Inflammatory macrophage (primary cell): ENCODE measurements at regions not wholly inside any gene's neighbourhood (a gene's known extent, or its start where the extent isn't known, plus 50 kb on each side); places are given as distances from the start of the nearest gene placed in this dataset.

Experiments used
- DNase-seq, 2 donors: peaks; one replicate each; pipeline ENCODE4 v3.0.0-alpha.2; 2020 to 2022

DNA sequence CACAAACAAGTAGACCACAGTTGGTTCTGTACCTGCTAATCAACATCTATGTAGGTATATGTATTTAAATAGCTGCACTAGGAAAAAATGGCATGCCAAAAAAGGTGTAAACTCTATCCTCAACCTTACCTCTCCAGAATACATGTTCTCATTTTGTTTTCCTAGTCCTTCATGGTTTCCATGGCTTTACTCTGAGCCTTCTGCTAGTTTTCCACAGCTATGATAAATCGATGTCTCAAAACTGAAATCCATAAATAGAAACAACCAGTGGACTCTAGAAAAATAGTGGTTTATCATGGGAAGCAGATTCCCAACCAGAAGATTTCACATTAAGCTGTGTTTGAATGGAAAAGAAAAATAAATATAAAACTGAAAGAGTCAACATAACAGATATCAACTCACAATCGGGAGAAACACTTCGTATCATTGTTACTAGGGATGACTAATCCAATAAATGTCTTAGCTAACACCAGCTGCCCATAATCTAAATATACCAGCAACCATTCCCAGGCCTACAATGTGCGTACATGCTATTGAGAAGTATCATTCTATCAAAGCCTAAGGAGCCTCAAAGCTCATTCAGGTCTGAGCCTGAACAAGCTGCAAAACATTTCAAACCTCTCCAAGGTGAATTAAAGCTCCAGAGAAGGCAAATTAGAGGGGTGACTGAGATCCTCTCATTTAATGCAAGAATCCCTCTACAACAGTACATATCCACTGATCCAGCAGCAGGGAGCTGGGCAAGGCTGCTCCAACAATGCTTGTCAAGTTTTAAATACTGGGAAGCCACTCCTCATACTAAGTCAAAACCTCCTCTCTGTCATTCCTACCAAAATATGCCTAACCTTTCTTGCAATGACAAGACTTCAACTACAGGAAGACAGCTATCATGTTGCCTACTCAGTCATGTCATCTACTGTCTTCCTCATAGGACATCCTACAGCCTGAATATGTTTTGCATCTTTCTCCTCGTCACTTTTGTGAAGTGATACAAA lies 90.2 kb downstream of the KCTD12 start:
- DNase-seq, result no peak

DNA sequence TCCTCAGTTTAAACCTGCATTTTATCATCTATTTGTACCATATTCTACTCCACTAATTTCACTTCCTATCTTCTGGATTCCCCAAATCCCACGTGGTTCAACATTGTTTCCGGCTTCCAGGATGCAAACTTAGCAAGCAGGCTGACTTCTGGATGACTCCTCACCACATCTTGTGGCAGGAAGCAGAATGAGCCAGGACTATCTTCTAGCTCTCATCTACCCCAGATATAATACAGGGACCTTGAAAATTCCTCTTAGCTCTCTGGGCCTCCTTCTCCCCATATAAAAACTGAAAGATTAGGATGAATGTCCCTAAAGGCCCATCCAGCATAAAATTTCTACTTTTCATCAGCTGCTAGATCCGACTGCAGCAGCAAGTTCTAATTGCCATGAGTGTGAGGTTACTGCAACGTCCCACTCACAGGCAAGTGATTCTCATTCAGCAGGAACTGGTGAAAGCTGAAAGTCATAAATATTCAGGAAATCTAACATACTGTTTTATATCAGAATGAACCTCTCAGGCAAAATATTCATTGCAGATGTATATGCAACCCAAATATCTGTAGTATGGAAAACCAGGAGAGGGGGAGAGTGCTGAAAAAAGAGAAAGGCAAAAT lies 93.4 kb downstream of the KCTD12 start:
- peak; percentile 55 to 89 for DNase-seq

DNA sequence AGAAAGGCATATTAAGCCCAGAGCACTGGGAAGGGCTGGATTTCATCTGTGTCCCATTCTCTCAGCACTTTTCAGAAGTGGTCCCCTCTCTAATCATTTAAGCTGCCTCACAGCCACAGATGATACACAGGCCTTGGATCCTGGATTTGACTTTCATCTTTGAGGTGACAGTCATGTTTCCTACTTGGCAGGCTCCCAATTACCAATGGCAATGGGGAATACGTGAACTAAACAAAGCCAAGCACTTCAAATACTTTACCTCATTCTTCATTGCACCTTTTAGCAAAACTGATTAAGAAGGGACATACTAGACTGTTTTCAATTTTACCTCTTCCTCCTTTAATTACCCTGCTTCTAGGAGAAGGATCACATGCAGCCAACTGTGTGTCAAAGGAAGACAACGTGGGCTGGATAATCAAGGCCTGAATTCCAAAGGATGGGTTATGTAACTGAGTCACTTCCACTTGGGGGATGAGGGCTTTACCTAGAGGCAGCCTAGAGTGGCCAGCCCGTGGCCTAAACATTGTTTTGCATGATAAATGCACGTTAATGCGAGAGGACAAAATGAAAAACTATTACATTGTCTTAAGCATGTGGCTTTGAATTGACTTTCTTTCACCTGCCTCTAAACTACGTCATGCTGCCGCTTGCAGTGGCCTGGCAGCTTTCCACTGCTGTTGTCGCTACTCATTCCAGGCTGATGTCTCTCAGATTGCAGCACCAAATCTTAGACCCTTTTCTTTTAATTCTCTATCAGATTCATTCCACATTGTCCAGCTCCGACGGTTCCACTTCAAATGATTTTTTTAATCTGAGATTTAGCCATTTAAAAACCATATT lies 95.0 kb downstream of the KCTD12 start:
- peak in 1 of 2 donors; percentile 20 for DNase-seq

DNA sequence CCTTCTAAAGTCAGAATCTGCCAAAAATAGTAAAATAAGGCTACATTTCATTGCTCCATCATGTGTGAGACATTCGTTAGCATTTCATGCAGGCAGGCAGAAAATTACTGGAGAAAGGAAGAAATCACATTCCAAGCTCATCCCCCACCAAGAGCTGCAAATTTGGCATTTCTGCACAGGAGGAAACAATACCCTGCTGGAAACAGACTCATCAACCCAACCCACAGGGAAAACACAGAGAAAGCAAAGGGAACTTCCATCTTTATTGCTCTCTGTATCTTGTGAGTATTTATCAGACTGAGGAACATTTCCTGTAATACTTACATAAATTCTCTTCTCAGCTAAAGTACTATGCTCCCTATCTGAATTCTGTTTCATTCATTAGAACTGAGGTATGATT lies 95.7 kb downstream of the KCTD12 start:
- peak in 1 of 2 donors; percentile 47 for DNase-seq

DNA sequence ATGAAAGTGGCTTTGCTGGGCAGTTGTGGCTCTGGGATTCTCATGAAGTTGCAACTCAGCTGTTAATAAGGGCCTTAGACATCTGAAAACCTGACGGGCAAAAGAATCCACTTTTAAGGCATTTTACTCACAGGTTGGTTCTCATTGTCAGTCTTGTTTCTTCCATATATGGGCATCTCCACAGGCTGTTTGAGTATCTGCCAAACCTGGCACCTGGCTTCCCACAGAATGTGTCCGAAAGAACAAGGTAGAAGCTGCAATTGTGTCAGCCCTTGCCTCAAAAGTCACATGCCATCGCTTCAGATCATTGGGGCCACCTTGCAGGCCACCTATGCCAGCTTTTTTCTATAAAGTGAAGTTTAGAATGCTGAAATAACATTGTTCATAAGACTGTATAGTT lies 102.4 kb downstream of the KCTD12 start:
- DNase-seq, result no peak

DNA sequence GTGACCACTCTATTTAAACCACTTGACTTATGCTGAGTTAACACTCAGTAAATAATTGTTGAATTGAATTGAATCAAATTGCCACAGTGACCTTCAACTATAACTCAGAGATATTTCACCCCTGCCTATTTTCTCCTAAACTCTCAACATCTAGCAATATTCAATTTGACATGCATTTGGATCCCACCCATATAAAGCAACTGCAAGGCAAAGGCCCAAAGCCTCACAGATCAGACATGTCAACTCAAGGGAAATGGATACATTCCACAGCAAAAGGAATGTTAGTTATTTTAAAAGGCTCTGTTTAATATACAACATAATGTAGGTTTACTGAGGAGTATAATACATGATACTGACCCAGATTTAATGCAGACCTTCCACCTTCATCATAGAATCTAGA lies 107.4 kb downstream of the KCTD12 start:
- no peak for DNase-seq

DNA sequence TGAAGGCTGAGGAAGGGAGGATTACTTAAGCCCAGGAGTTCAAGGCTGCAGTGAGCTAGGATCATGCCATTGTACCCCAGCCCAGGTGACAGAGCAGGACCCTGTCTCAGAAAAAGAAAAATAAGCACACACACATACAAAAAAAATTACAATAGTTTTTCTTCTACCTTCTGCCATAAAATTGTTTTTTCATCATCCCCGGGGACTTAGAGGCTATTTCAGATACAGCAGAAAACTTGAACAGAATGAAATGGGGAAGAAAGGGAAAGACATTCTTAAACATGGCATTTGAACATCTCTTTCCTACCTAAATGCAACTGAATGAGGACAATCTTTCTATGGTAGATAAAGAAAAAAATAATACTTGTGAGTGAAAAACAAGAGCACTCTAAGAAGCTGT lies 109.1 kb downstream of the KCTD12 start:
- no peak for DNase-seq

DNA sequence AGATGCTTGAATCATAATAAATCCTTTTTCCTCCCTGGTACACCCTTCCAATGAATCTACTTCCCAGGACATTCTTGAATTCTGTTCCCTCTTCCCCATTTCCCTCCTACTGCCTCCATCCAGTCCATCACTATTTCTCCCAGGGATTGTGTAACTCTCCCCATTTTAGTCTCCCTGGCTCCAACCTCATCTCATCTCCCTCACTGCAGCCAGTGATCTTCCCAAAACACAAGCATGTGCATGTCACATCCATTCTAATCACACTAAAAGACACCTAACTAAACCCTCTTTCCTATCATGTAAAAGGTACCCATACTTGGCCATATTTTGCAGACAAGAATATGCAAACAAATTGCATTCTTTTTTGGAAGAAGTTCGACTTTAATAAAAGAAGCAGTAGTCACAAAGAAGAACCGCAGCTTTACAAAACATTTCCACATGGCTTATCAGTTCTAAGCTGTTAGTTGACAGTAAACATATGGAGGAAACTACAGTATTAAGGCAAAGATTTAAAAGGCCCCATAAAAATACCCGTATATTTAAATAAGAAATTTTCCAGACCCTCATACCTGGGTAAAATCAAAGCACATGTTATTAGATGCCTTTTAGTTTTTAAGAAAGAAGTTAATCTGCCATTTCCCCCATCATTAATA lies 111.0 kb downstream of the KCTD12 start:
- DNase-seq, result no peak

DNA sequence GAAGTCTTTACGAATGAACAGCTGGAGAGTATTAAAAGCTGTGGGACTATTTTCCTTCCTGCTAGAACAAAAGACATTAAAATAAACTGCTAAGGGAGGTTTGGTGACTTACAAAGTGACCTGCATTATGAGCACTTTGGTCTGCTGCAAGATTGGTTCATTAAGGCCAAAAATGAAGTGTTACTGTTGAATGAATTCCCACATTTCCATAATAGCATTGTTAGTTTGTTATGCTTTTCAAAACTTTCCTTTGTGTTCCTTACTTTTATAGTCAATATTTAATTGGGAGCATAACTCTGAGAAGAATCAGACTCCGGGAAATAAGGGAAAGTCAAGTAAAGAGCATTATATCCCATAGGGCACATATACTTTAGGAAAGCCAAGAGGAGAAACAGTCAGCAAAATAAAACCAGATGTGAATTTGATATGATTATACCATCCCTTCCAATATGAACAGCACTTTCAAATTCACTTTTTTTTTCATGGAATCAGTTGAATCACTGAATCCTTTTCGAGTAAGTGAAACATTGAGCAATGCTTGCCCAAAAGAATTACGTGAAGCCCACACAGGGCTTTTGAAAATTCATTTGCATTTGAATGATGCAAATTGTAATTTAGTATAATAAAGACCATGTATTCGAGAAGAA lies 112.6 kb downstream of the KCTD12 start:
- no peak for DNase-seq

DNA sequence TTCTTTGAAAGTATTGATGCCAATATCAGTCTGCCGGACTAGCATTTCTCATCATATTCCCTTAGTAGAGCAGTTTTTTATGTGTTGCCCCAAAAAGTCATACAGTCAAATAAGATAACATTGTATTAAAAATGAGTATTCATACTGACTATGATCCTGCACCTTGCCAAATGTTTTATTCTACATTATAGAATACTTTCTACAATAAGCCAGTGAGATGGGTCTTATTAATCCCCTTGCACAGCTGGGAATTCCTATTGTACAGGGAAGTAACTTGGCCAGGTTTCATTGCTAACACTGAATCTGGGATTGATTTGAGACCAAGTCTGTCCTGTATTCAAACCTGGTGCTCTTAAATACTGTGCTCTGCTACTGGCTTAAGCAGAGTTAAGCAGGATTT lies 114.0 kb downstream of the KCTD12 start:
- no peak for DNase-seq

DNA sequence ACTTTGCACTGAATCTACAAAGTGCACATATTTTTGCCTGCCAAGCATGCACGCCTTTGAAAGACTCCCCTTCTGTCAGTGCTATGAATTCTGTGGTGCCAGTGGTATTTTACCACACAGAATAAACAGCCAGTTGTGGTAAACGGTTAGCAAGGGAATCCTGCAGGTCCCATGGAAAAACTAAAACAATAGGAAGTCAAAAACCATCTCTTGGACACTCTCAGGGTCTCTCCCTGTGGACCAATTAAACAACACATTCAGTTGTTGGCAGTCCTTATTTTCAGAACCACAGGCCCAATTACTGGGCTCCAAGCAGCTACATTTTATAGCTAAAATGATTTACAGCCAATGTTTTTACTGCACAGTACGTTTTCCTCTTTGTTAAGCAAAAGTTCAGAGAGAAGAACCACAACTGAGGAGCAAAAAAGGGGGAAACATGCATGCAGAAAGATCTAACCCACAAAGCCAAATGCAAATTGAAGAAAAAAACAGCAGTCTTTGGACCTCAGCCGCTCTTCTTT lies 116.9 kb downstream of the KCTD12 start:
- no peak for DNase-seq

DNA sequence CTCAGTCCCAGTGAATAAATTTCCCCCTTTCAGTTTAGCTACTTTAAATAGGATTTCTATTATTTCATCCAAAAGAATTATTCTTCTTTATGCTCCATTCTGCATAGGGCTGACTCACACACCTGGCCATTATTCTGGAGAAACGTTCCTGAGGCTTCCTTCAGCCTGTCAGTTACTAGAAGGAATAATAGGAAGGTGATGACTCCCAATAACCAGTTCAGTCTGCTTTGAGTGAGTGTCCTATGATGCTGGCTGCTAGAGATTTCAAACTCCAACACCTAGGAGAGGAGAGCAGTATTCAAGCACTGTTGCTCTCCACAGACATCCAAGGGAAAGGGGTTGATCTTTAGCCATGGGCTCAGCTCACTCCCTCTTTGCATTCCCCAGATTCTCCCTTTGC lies 117.8 kb downstream of the KCTD12 start:
- no peak for DNase-seq

DNA sequence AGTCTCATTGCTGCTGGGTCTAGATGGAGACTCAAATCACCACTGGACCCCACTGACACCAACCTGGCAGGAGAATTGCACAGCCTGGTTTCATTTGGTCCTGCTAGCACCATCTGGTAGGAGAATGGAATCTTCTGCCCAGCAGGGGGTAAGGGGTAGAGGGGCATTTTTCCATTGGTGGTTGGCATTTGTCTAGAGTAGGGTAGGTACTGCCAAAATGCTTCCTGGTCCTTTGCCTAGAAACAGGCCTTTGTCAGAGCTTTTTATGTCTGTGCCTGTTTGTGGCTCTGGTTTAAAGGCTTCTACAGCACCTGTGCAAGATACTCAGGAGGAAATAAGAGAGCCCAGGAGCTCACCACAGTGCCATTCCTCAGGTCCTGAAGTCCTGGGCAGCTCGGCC lies 121.3 kb downstream of the KCTD12 start:
- DNase-seq, result no peak

DNA sequence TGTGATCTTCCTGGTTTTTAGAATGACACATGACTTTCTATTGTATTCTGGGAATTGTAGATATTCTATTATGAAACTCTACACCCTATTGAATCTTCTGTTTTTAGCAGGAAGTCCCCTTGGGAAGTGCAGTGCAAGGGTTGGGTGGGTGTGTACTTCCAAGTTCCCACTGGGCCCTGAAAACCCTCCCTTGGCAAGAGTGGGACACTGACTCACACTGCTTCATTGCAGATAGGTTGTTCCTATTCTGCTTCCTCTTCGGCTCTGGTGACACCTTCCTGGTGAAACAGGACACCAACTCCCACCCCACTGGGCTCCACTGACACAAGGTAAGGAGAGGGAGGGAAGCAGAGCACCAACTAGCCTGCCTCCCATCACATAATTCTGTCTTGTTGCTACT lies 121.8 kb downstream of the KCTD12 start:
- DNase-seq, result peak; percentile 97 to 98

DNA sequence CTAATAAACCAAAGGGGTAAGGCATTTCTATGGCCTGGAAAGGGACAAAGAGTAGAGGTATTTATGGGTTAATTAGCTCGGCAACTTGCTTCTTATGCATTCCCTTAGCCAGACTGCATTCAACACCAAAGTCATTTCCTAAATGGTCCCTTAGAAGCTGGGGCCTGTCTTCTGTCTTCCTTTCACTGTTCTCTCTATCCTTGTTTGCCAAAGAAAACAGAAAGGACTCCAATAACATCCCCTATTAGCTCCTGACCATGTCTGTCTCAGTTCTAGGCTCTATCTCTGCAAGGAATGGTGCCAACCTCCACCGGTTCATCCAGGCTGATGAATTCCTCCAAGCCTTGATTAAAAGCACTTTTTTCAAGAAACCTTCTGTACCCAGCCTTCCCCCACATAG lies 123.5 kb downstream of the KCTD12 start:
- no peak for DNase-seq

DNA sequence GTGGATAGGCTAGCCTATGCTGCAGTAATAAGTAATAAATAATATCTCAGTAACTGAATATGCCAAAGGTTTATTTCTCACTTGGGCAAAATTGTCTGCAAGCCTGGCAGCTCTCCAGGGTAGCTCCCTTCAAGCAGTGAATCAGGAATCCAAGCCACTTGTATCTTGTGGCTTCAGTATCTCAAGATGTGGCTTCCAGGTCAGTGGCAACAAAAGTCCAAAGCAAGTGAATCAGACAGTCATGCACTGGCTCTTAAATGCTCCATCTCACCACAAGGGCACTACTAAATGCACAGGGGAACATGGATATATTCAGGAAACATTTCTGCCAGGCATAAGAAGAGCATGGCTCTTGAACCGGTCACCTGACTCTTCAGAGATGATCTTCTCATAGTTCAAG lies 126.3 kb downstream of the KCTD12 start:
- peak; percentile 23 to 38 for DNase-seq

DNA sequence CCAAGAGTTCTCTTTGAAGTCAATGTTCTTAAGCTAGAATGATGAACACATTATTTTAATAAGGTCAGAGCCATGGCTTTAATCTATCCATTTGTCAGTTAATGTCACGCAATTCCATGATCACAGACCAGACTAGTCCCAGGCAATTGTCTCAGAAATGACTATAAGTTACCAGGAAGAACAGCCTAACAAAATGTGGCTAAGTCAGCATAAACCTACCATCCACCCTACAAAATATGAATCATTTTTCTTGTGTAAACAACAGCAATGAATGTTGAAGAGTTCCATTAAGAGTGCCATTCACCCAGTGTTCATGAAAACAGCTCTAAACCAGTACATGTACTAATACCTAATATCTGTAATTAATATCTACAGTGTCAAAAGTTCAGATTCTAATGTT lies 127.5 kb downstream of the KCTD12 start:
- no peak for DNase-seq

DNA sequence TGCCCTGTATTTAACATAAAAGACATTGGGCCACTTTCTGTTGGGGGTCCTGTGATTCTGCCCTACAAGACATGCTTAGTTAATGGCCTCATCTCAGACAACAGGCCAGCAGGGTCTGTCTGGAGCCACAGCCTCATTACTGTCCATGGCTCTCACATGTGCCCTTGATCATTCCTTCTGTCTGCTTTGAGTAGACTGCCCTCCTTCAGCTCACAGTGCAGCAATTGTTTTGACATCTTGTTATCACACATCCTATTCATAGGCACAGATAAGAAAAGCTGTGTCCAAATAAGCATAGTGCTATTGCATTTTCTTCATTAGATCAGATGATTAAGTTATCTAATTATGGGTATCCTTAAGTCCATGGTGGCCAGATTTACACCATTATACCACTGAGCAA lies 127.9 kb downstream of the KCTD12 start:
- DNase-seq, result no peak

DNA sequence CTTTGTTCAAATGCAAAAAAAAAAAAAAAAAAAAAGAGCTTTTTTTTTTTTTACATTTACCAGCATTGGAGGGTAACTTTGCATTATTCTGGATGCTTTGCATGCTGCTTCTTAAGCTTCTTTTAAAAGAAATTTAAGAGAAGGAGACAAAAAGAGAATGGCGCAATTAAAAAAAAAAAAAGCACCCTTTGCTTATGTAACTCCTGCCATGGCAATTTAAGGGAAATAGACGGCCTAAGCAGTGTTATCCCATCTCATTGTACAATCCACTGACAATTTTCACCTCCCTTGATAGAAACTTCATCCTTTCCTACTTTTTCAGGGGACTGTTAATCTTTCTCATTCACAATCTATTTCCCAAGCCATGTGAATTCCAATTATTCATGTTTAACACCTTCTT lies 129.8 kb downstream of the KCTD12 start:
- DNase-seq, result peak; percentile 44 to 83

DNA sequence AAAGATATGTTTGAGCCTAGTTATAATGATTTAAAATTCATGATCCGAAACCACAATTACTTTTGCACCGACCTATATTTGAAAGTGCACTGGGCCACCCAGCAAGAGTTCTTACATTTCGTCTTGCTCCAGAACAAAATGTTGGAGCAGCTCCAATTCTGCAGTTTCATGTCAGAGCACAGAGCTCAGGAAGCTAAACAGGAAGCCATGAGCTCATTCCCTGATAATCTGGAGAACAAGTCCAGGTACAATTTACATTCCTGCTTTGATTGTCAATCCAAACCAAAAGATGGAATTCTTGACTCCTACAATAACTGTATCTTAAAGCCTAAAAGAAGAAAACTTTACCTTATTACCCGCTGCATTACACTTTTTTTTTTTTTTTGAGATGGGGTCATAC lies 131.8 kb downstream of the KCTD12 start:
- no peak for DNase-seq

DNA sequence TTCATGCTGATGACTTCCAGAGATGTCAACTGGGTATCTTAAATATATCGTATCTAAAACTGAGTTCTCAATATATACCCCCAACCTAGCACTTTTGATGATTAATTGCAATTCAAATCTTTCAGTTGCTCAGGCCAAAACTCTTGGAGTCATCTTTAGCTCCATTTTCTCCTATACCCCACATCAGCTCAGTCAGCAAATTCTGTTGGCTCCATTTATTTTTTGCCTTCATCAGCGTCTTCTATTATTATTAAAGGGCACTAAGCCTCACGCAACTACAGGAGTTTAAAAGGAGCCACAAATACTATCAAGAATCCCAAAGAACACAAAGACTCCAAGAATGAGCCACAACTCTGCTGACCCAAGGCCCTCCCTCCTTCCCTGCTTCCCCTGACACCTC lies 134.9 kb downstream of the KCTD12 start:
- no peak for DNase-seq

DNA sequence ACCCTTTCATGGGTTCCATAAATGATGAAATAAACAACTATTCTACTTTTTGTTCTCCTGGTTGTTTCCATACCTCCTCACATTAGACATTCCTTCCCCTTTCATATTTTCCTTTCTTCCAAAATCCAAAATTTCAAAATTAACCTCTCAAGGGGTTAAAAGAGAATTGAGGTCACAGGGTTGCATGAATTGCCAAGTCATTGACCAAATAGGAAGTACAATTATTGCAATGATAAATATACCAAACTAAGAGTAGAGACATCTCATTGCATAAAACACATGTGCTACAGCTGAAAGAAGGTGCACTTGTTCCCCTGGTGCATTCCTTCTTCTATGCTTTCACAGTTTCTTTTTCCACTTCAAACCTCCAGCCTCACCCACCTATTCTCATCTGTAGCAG lies 136.1 kb downstream of the KCTD12 start:
- peak; percentile 48 to 78 for DNase-seq
